Stimulated activated CD8-positive, alpha-beta memory T cell treated with anti-CD3 and anti-CD28 coated beads, Interleukin-15, amount 100 ng/mL, for 48 hours (primary cell): ENCODE measurements at regions not wholly inside any gene's neighbourhood (a gene's known extent, or its start where the extent isn't known, plus 50 kb on each side); places are given as distances from the start of the nearest gene placed in this dataset.
A peak's percentile ranks its signal among the peaks of the same experiment; 100 is the strongest.

Experiments
- DNase-seq, 2 donors: peaks; one replicate each; pipeline ENCODE4 v3.0.0-alpha.2; 2020; ENCODE audit warnings: low read depth in 2 of 2

GRCh38 chr6:28838634-28839442 lies 84.9 kb downstream of the TRIM27 start:
- DNase-seq: peak; percentile 83 to 87

- no peak for DNase-seq
These were observed 84.2 kb downstream of the TRIM27 start for GRCh38 chr6:28839443-28840120.

DNA sequence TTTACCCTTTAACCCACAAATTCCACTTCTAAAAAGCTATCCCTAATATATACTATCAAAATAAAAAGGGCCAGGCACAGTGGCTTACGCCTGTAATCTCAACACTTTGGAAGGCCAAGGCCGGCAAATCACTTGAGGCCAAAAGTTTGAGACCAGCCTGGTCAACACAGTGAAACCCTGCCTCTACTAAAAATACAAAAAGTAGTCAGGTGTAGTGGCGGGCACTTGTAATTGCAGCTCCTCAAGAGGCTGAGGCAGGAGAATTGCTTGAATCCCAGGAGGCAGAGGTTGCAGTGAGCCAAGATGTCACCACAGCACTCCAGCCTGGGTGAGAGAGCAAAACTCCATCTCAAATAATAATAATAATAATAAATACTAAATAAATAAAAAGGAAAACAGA lies 82.5 kb downstream of the TRIM27 start:
- DNase-seq: no peak

GRCh38 chr6:28848756-28849155 lies 75.0 kb downstream of the TRIM27 start:
- DNase-seq: peak in 1 of 2 donors; percentile 13
